ENCODE measurements at regions not wholly inside any gene's neighbourhood (a gene's known extent, or its start where the extent isn't known, plus 50 kb on each side); places are given as distances from the start of the nearest gene placed in this dataset.

GRCh38 chr6:80449726-80450125 is 343.3 kb downstream of the BCKDHB start:
- TF ChIP-seq POLR2A (IDR thresholded peaks at IDR 0.05; ENCODE audit: low read depth, low read length) (no peak), POLR2AphosphoS5 (IDR thresholded peaks at IDR 0.05; ENCODE audit: low read depth, low read length) (no peak)
